K562 (cell line): ENCODE measurements at regions not wholly inside any gene's neighbourhood (a gene's known extent, or its start where the extent isn't known, plus 50 kb on each side); places are given as distances from the start of the nearest gene placed in this dataset.

Experiments used
- ATAC-seq: fragments of 200-7000 bp; cut with Tn5 transposase; 3 replicates; pipeline ENCODE4 v1.9.1; 2020; ENCODE audit warnings: moderate library complexity
- BruUV-seq: library from RNA; stranded (reverse); fragments of 400-500 nt; replicated peaks from 2 replicates; lab custom pipeline; 2021; lab: Mats Ljungman, UMichigan
- CTCF ChIA-PET: fragments of 300-600 bp; formaldehyde crosslinking; extraction: SDS; loops from one replicate; lab custom pipeline; 2021; ENCODE audit warnings: low intra/inter-chr PET ratio; lab: Yijun Ruan, JAX
- POLR2A ChIA-PET: fragments of 300-600, 350-650 bp; sonication (Branson Sonifier 250); formaldehyde crosslinking; extraction: SDS; loops from one replicate; lab custom pipeline; 2021; ENCODE audit warnings: antibody characterized with exemption, inconsistent platforms; lab: Yijun Ruan, JAX
- DNase-seq, 4 experiments: peaks; one replicate each; pipeline versions ENCODE4 v3.0.0 to v3.0.0-alpha.2; 2011 to 2018; ENCODE audit warnings: low spot score in 3 of 4, mixed read lengths in 3 of 4; ENCODE audit errors: extremely low read depth in 1 of 4
- FAIRE-seq: peaks from 2 replicates; lab custom pipeline; 2011; peaks lifted over from hg19 to GRCh38; lab: Jason Lieb, UNC
- H2AFZ ChIP-seq: 2 replicates; pipeline ENCODE4 v1.6.0; 2011; ENCODE audit warnings: low read depth, low read length, control low read depth, inconsistent platforms
- H3K27ac ChIP-seq: fragments of 200-600 bp; 3 replicates; pipeline ENCODE4 v1.8.0; 2011; ENCODE audit warnings: low read depth, mild to moderate bottlenecking, control low read depth, inconsistent platforms, low read length, moderate library complexity, mixed read lengths; ENCODE audit errors: extremely low read depth
- H3K27me3 ChIP-seq, 2 experiments: fragments of 300-600 bp in 1 of 2; 2 replicates in 1 of 2; 3 replicates in 1 of 2; pipeline versions ENCODE4 v1.6.0 to v1.8.0; 2011; ENCODE audit warnings: inconsistent platforms in 2 of 2, low read length in 2 of 2, mild to moderate bottlenecking in 1 of 2, mixed read lengths in 1 of 2, moderate library complexity in 1 of 2; ENCODE audit not compliant: control insufficient read depth in 2 of 2, insufficient read depth in 2 of 2
- H3K36me3 ChIP-seq: fragments of 300-600 bp; 3 replicates; pipeline ENCODE4 v1.8.0; 2011; ENCODE audit warnings: mild to moderate bottlenecking, low read length, inconsistent platforms; ENCODE audit not compliant: control insufficient read depth, insufficient read depth
- H3K4me1 ChIP-seq, 2 experiments: fragments of 200-600 bp in 1 of 2; replicated peaks in 1 of 2; 2 replicates in 1 of 2; 3 replicates in 1 of 2; pipeline versions ENCODE4 v1.5.1 to v1.8.0; 2011; ENCODE audit warnings: inconsistent platforms in 2 of 2, low read length in 2 of 2, mild to moderate bottlenecking in 1 of 2, mixed read lengths in 1 of 2, moderate library complexity in 1 of 2; ENCODE audit not compliant: control insufficient read depth in 2 of 2, insufficient read depth in 2 of 2
- H3K4me2 ChIP-seq: 2 replicates; pipeline ENCODE4 v1.6.1; 2011; ENCODE audit warnings: low read length, control low read depth, inconsistent platforms, mixed read lengths; ENCODE audit not compliant: insufficient read depth
- H3K4me3 ChIP-seq: fragments of 200-600 bp; sonication (generic), shearing (Covaris generic); 2 replicates; pipeline ENCODE4 v1.5.1; 2016; ENCODE audit warnings: control low read depth, inconsistent platforms
- H3K79me2 ChIP-seq: fragments of 200-600 bp; 3 replicates; pipeline ENCODE4 v1.8.0; 2011; ENCODE audit warnings: low read length, inconsistent platforms; ENCODE audit not compliant: control insufficient read depth, insufficient read depth
- H3K9ac ChIP-seq, 2 experiments: 2 replicates each; pipeline versions ENCODE4 v1.6.0 to v1.6.1; 2011; ENCODE audit warnings: low read depth in 2 of 2, low read length in 2 of 2, control low read depth in 1 of 2, inconsistent platforms in 1 of 2, mild to moderate bottlenecking in 1 of 2, mixed read lengths in 1 of 2; ENCODE audit not compliant: insufficient read depth in 1 of 2
- H3K9me1 ChIP-seq: one replicate; pipeline ENCODE4 v1.6.0; 2011; ENCODE audit warnings: inconsistent platforms, mild to moderate bottlenecking, low read length, moderate library complexity; ENCODE audit not compliant: control insufficient read depth, insufficient read depth
- H3K9me3 ChIP-seq: replicated peaks from 2 replicates; pipeline ENCODE4 v1.5.1; 2011; ENCODE audit warnings: low read depth, low read length, inconsistent platforms; ENCODE audit not compliant: control insufficient read depth, insufficient read depth
- H4K20me1 ChIP-seq: replicated peaks from 2 replicates; pipeline ENCODE4 v1.6.1; 2011; ENCODE audit warnings: low read length, inconsistent platforms, mixed read lengths; ENCODE audit not compliant: control insufficient read depth, insufficient read depth
- BACH1 ChIP-seq: fragments of 200-800 bp; sonication (Bioruptor generic); IDR thresholded peaks from 2 replicates; pipeline ENCODE4 v1.6.1; 2016; ENCODE audit warnings: missing genetic modification characterization, missing compliant biosample characterization
- EWSR1 ChIP-seq: fragments of 450-650 bp; IDR thresholded peaks from 2 replicates; pipeline ENCODE4 v1.6.1; 2018; ENCODE audit warnings: borderline replicate concordance, mild to moderate bottlenecking, low read depth, moderate library complexity; ENCODE audit not compliant: partially characterized antibody
- FOXK2 ChIP-seq, 2 experiments: fragments of 450-650 bp; IDR thresholded peaks in 1 of 2; conservative IDR thresholded peaks in 1 of 2; 2 replicates each; pipeline ENCODE4 v1.6.1; 2016; ENCODE audit warnings: low read depth in 2 of 2, mild to moderate bottlenecking in 1 of 2
- HMGXB4 ChIP-seq: sonication (generic); formaldehyde crosslinking; IDR thresholded peaks from 2 replicates; pipeline ENCODE4 v1.8.1; 2023; ENCODE audit warnings: mild to moderate bottlenecking, missing genetic modification reagents
- NCOA1 ChIP-seq: fragments of 450-650 bp; IDR thresholded peaks from 2 replicates; pipeline ENCODE4 v1.6.1; 2016; ENCODE audit warnings: low read depth
- SAFB ChIP-seq: fragments of 200-400 bp; formaldehyde crosslinking; IDR thresholded peaks from 2 replicates; pipeline ENCODE4 v1.6.1; 2017; ENCODE audit warnings: low read depth, low read length, borderline replicate concordance
- SLC30A9 ChIP-seq: fragments of 250-450 bp; sonication (Bioruptor Pico); IDR thresholded peaks from 2 replicates; pipeline ENCODE4 v1.8.0; 2022; ENCODE audit warnings: mild to moderate bottlenecking, moderate library complexity
- UBTF ChIP-seq, 2 experiments: IDR thresholded peaks; 2 replicates each; pipeline ENCODE4 v1.6.1; 2012; ENCODE audit warnings: improper control_type of control experiment in 2 of 2, low read depth in 2 of 2, low read length in 2 of 2, borderline replicate concordance in 1 of 2
- in situ Hi-C: fragments of 300-500 bp; cut with MboI; formaldehyde crosslinking; loops from 4 replicates; pipeline ENCODE4 v1.15.0; 2018; ENCODE audit warnings: inconsistent platforms, mixed read lengths
- intact Hi-C: fragments of 100-400 bp; cut with micrococcal nuclease; formaldehyde crosslinking; loops from 2 replicates; pipeline ENCODE4 v1.14.2; 2022

GRCh38 chr11:16632295-16633200 is 105.9 kb upstream of the C11orf58 start (continued):
- TF ChIP-seq FOXK2 (conservative IDR thresholded peaks at IDR 0.05 in 1 of 2, IDR thresholded peaks at IDR 0.05 in 1 of 2; ENCODE audit: low read depth in 2 of 2): peak; percentile 32 to 49; a peak in 2 of 4 replicates

- no peak for FAIRE-seq
- ATAC-seq: no peak
- BruUV-seq: no TSS peak
- H3K9ac ChIP-seq: no peak overlapping the region
- H3K27ac ChIP-seq: no peak overlapping the region
- H3K79me2 ChIP-seq: no peaks in the 10 kb centered on the region
- H2AFZ ChIP-seq: no peak overlapping the region
- in situ Hi-C loops (no loop called here), intact Hi-C loops (no loop called here)
- H3K9me3 ChIP-seq: no peaks in the 10 kb centered on the region
- no peak overlapping the region for H3K4me2 ChIP-seq
- H3K36me3 ChIP-seq: no peaks in the 10 kb centered on the region
- no peaks in the 10 kb centered on the region for H3K27me3 ChIP-seq
- H4K20me1 ChIP-seq: no peaks in the 10 kb centered on the region
- H3K9me1 ChIP-seq: no peaks in the 10 kb centered on the region
- TF ChIP-seq BACH1 (tag) (no peak), EWSR1 (no peak), SLC30A9 (CRISPR knock-in tag) (no peak), HMGXB4 (CRISPR knock-in tag) (no peak), NCOA1 (no peak), UBTF (IDR thresholded peaks at IDR 0.05; ENCODE audit: borderline replicate concordance in 1 of 2, low read depth in 2 of 2, low read length in 2 of 2) (no peak), SAFB (no peak)
- no peak overlapping the region for H3K4me3 ChIP-seq
- ChIA-PET CTCF (no interaction called here), POLR2A (no interaction called here)
- no peak for DNase-seq
- no peaks in the 10 kb centered on the region; a peak in 1 of 5 replicates for H3K4me1 ChIP-seq
These were observed 107.8 kb upstream of the C11orf58 start for GRCh38 chr11:16630651-16631050.
